HUES6 (cell line): ENCODE measurements at regions not wholly inside any gene's neighbourhood (a gene's known extent, or its start where the extent isn't known, plus 50 kb on each side); places are given as distances from the start of the nearest gene placed in this dataset.
A peak's percentile ranks its signal among the peaks of the same experiment; 100 is the strongest.

Experiments used
- H3K27ac ChIP-seq: 2 replicates; pipeline ENCODE4 v1.7.0; 2013; ENCODE audit warnings: low read depth, mild to moderate bottlenecking, low read length, inconsistent platforms
- H3K27me3 ChIP-seq: 2 replicates; pipeline ENCODE4 v1.6.1; 2013; ENCODE audit warnings: low read length; ENCODE audit not compliant: control insufficient read depth, insufficient read depth
- H3K36me3 ChIP-seq: 2 replicates; pipeline ENCODE4 v1.6.1; 2013; ENCODE audit warnings: low read length; ENCODE audit not compliant: control insufficient read depth, insufficient read depth
- H3K4me1 ChIP-seq: 2 replicates; pipeline ENCODE4 v1.6.1; 2013; ENCODE audit warnings: low read length; ENCODE audit not compliant: control insufficient read depth, insufficient read depth
- H3K4me3 ChIP-seq: 2 replicates; pipeline ENCODE4 v1.5.1; 2013; ENCODE audit warnings: low read depth, low read length
- H3K9ac ChIP-seq: one replicate; pipeline ENCODE4 v1.6.1; 2013; ENCODE audit warnings: mild to moderate bottlenecking, low read length
- H3K9me3 ChIP-seq: 2 replicates; pipeline ENCODE4 v1.6.1; 2013; ENCODE audit warnings: low read depth, low read length; ENCODE audit not compliant: control insufficient read depth, insufficient read depth

DNA sequence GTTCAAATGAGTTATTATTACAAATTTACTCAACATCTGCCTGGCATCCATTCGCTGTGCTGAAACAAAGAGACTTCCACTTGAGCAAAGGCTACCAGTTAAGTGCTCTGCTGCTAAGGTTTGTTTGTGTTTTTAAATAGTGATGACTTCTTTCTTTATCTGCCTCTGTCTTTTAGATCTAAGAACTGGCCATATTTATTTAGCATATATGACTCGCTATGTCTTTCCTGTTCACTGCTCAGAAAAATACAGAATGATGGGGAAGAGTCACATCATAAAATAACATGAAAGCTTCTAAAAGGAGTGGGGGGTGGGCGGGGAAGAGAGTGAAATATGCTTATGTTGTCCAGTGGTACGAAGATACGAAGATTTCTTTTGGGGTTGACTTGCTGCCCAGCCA is 322.2 kb downstream of the GPAT3 start:
- Histone ChIP-seq H3K27me3 (no peaks in the 10 kb centered on the region), H3K27ac (no peak overlapping the region), H3K9ac (no peak overlapping the region), H3K9me3 (no peaks in the 10 kb centered on the region), H3K4me1 (peaks cover 38% of the 10 kb centered on the region), H3K4me3 (no peak overlapping the region), H3K36me3 (no peaks in the 10 kb centered on the region)

DNA sequence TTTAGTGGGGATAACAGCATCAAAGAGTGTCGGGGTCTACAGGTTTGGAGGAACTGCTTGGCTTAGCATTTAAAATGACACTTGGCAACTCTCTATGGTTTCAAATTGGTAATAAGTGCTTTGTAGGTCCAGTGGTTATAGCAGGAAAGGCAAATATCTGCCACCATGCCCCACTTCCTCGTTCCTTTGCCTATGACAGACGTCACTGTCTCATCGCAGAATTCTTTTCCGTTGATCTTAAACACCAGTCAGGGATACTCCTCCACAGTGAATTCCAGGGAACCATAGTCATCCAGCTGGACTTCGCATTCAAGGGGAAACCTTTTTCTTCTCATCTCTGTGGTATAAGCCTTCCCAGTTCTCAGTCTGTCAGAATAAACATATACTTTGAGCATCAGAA is 319.1 kb downstream of the GPAT3 start:
- Histone ChIP-seq H3K36me3 (no peaks in the 10 kb centered on the region), H3K4me1 (peaks cover 63% of the 10 kb centered on the region), H3K9me3 (no peaks in the 10 kb centered on the region), H3K9ac (no peak overlapping the region), H3K4me3 (no peak overlapping the region), H3K27ac (no peak overlapping the region), H3K27me3 (no peaks in the 10 kb centered on the region)

DNA sequence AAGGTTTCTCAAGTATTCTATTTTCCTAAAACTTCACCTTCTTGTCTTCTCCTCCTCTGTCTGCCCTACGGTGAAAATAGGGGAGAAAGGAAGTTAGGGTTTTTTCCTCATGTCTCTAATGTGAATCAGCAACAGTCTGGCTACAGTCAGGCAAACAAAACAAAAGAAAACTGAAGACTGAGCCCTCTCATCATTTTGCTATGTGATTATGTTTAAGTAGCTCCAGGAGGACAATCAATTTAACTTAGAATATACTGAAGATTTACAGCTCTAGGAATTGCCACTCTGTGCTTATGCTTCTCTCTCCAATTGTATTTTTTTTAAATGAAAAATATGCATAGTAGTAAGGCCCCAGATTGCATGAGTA is 316.2 kb downstream of the GPAT3 start:
- H3K9me3 ChIP-seq, result no peaks in the 10 kb centered on the region
- peak overlapping the region; percentile 75 for H3K9ac ChIP-seq
- peak overlapping the region; percentile 29 for H3K4me3 ChIP-seq
- no peaks in the 10 kb centered on the region for H3K36me3 ChIP-seq
- H3K27ac ChIP-seq, result peak overlapping the region; percentile 96
- H3K4me1 ChIP-seq, result peaks cover 64% of the 10 kb centered on the region
- H3K27me3 ChIP-seq, result no peaks in the 10 kb centered on the region

DNA sequence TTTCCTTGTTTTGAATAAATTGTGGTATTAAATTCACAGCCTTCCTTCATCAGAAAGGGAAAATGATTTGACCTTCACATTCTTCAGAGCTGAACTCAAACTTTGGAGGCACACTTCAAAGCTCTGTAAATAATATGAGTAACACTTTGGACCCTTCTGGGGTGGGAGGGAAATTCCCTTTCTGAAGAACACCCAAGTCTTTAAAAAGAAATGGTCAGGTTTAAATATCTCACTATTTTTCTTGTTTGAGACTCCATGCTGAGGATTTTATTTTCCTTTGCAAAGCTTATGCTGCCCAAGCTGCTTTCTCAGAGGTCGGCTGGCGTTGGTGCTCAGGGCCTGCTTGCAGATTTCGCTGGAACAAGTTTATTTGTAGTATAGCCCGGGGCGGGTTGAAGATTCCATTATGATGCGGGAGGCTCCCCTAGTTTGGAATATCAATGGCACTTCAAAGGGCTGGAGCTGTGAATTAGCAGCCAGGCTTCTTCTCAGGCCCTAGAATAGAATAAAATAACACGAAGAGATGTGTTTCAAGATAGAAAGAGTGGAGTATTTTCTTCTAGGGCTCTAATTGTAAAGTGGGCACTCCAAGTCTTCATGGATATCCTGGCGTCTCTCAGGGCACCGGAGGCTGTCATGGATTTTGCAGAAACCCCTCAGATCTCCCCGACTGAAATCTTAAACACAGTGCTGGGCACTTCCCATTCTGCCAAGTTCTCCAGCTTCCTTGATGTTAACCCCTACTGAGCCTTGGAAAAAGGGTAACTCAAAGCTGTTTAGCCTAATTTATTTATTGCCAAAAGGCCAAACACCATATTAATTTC is 315.6 kb downstream of the GPAT3 start:
- H3K4me3 ChIP-seq, result peak overlapping the region; percentile 29
- H3K27me3 ChIP-seq, result no peaks in the 10 kb centered on the region
- H3K4me1 ChIP-seq, result peaks cover 62% of the 10 kb centered on the region
- peak overlapping the region; percentile 75 for H3K9ac ChIP-seq
- H3K36me3 ChIP-seq, result no peaks in the 10 kb centered on the region
- H3K27ac ChIP-seq, result peak overlapping the region; percentile 96
- H3K9me3 ChIP-seq, result no peaks in the 10 kb centered on the region

DNA sequence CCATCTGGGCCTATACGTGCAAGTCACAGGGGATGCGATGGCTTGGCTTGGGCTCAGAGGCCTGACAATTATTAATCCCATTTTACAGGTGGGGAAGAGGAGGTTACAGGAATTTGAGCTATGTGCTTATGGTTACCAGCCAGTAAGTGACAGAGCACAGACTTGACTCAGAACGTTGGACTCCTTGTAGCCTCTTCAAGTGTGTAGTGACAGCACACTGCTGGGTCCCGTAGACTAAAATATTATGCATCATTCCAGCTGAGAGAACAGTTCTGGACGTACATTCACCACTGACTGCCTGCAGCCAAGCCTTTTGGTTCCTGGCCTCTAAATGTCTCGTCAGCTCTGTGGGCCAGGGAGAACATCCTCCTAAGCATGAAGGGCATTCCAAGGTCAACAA is 314.5 kb downstream of the GPAT3 start:
- Histone ChIP-seq H3K9me3 (no peaks in the 10 kb centered on the region), H3K27me3 (no peaks in the 10 kb centered on the region), H3K9ac (peak overlapping the region; percentile 75), H3K27ac (peak overlapping the region; percentile 96), H3K4me3 (peak overlapping the region; percentile 36; the same call in 1 of the 2 replicates), H3K4me1 (peaks cover 61% of the 10 kb centered on the region), H3K36me3 (no peaks in the 10 kb centered on the region)

DNA sequence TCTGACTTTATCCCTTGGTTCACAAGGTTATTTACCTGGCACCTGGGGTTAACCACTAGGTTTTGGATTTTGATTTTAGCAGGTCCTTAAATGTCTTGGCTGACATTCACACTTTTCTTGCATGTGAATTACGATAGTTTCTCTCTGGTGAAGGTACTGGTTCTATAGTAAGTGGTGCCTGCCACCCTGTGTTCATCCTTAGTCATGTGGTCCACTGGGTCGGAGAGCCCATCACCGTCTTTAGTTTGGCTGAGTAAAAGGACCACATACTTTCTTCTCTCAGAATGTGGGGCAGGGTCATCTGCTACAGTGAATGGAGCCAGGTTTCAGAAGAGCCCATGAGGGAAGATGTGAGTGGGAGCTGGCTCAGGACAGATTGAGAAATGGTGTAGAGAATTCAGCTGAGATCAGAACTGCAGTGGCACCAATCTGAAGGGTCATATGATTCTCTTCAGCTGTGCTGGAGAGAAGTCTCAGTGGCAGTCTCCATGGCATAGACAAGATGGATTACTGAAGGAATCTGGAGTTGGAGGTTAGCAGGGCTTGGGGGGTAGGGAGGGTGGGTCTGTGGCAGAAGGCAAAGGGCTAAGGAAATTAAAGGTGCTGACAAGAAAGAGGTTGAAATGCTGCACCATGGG is 310.4 kb downstream of the GPAT3 start:
- no peaks in the 10 kb centered on the region for H3K27me3 ChIP-seq
- no peak overlapping the region for H3K27ac ChIP-seq
- no peaks in the 10 kb centered on the region for H3K9me3 ChIP-seq
- H3K4me1 ChIP-seq, result peaks cover 27% of the 10 kb centered on the region
- H3K36me3 ChIP-seq, result no peaks in the 10 kb centered on the region
- no peak overlapping the region for H3K4me3 ChIP-seq
- H3K9ac ChIP-seq, result no peak overlapping the region

DNA sequence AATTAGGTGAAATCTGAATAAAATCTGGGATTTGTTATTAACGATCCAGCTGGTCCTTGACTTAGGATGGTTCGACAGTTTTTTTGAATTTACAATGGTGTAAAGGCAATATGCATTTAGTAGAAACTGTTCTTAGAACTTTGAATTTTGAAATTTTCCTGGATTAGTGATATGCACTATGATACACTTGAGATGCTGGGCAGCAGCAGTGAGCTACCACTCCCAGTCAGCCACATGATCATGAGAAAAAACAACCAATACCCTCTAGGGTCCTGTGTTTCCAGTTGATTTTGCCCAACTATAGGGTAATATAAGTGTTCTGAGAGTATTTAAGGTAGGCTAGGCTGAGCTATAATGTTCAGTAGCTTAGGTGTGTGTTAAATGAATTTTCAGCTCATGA is 303.7 kb downstream of the GPAT3 start:
- H3K4me1 ChIP-seq, result no peaks in the 10 kb centered on the region
- H3K9me3 ChIP-seq, result no peaks in the 10 kb centered on the region
- H3K4me3 ChIP-seq, result no peak overlapping the region
- H3K27ac ChIP-seq, result no peak overlapping the region
- no peaks in the 10 kb centered on the region for H3K27me3 ChIP-seq
- H3K9ac ChIP-seq, result no peak overlapping the region
- H3K36me3 ChIP-seq, result no peaks in the 10 kb centered on the region

DNA sequence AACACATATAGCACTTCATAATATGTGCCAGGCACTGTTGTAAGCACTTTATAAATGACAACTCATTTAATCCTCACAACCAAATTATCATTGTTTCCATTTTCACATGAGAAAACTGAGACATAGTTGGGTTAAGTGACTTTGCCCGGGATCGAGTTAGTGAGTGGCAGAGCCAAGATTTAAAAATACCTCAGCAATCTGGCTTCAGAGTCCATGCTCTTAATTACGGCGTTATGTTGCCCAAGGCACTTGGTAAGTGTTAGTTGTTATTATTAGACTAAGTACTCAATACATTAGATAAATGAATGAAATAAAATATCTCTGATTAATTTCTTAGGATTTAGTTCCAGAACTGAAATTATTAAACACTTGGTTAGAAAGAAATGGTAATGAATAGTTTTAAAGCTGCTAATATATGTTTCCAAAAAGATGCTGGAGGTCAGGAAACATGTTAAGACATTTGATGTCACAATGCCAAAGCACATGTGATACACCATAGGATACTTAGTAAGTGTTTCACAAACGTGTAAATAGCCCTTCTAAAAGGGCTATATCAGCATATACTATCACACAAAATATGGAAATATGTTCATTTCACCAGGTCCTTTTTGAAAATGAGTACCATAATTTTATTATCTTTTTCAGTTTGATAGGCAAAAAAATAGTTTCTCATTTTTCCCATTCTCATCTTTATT is 301.9 kb downstream of the GPAT3 start:
- no peaks in the 10 kb centered on the region for H3K4me1 ChIP-seq
- H3K9me3 ChIP-seq, result no peaks in the 10 kb centered on the region
- H3K9ac ChIP-seq, result no peak overlapping the region
- H3K27ac ChIP-seq, result no peak overlapping the region
- no peaks in the 10 kb centered on the region for H3K27me3 ChIP-seq
- H3K36me3 ChIP-seq, result no peaks in the 10 kb centered on the region
- H3K4me3 ChIP-seq, result no peak overlapping the region

DNA sequence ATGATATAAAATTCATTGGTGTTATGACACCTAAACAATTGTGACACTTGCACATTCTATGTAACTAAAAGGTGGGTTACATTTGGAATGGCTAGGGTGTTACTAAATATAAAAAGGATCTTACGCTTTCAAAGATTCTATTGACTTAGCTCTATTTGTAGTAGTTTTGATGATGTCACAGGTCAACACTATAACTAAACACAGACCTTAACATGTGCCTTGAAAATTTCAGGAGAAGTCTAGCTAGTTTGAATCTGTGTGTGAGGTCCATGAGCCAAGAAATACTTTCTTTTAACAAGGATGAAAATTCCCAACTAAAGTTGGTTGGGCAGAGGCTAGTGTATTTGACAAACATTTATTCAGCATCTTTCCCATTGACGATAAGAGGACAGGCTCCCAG is 298.0 kb downstream of the GPAT3 start:
- Histone ChIP-seq H3K9ac (no peak overlapping the region), H3K4me1 (0 out of 2 replicates have a peak, but pooled peaks cover 3% of the 10 kb centered on the region), H3K9me3 (no peaks in the 10 kb centered on the region), H3K36me3 (no peaks in the 10 kb centered on the region), H3K27ac (no peak overlapping the region), H3K4me3 (no peak overlapping the region), H3K27me3 (no peaks in the 10 kb centered on the region)

DNA sequence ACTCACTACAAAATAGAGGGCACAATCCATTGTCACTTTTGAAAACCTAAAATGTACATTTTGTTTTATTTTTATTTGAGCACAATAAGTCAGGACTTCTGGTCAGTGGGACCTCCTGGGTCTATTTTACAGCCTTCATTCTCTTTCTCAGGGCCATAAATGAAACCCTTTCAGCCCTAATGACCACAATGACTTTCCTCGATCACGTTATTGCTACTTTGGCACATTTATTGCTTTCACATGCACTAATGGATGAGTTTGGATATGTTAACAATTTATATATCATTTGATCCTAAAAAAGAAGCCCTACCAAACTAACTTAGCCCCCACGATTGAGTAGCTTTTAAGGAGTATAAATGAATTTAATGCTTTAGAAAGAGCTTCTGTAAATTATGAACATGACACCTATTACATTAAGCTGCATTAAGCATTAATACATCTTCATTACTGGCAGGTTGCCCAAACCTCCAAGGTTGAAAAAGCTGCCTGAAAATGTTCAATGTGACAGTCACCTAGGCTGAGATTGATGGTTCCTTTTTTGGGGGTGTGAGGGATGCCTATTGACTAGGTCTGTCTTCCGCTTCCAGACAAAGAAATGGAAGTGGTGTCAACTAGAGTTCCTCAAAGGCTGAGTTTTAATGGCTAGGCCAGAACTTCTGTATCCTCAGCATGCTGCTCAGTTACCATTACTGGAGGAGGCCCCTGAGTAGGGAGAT is 296.4 kb downstream of the GPAT3 start:
- Histone ChIP-seq H3K4me1 (0 out of 2 replicates have a peak, but pooled peaks cover 3% of the 10 kb centered on the region), H3K36me3 (no peaks in the 10 kb centered on the region), H3K9me3 (no peaks in the 10 kb centered on the region), H3K9ac (no peak overlapping the region), H3K4me3 (no peak overlapping the region), H3K27ac (no peak overlapping the region), H3K27me3 (no peaks in the 10 kb centered on the region)
